ENCODE measurements at regions not wholly inside any gene's neighbourhood (a gene's known extent, or its start where the extent isn't known, plus 50 kb on each side); places are given as distances from the start of the nearest gene placed in this dataset.

DNA sequence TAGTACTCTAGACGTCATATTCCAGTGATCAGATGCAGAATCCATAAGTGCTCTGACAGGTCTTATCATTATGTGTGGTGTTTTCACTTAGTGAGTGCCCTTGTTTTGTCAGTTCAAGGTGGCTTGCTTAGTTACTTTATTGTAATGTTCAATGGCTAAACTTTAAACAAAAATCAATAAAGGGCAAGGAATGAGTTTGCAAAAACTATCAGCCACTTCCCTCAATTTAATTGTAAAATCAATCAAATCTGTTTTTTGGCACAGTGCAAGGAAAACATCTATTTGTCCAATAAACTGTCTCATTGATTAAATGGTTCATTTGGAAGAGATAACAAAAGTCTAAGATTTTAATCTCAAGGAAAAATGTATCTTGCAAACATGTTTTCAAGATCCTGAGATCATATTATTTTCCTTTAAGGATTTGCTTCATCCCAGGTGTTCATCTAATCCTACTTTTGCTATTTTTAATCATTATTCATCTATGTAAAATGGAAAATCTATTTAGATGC lies 59.6 kb upstream of the EEA1 start:
- TF ChIP-seq POLR2A (IDR thresholded peaks at IDR 0.05) (no peak), POLR2AphosphoS5 (IDR thresholded peaks at IDR 0.05) (no peak)
- TF ChIP-seq, protein P1, sequence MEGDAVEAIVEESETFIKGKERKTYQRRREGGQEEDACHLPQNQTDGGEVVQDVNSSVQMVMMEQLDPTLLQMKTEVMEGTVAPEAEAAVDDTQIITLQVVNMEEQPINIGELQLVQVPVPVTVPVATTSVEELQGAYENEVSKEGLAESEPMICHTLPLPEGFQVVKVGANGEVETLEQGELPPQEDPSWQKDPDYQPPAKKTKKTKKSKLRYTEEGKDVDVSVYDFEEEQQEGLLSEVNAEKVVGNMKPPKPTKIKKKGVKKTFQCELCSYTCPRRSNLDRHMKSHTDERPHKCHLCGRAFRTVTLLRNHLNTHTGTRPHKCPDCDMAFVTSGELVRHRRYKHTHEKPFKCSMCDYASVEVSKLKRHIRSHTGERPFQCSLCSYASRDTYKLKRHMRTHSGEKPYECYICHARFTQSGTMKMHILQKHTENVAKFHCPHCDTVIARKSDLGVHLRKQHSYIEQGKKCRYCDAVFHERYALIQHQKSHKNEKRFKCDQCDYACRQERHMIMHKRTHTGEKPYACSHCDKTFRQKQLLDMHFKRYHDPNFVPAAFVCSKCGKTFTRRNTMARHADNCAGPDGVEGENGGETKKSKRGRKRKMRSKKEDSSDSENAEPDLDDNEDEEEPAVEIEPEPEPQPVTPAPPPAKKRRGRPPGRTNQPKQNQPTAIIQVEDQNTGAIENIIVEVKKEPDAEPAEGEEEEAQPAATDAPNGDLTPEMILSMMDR (IDR thresholded peaks at IDR 0.05 in 8 of 11, conservative IDR thresholded peaks at IDR 0.05 in 3 of 11): no peak

Data from spleen (tissue), 7 donors.